ENCODE measurements at regions not wholly inside any gene's neighbourhood (a gene's known extent, or its start where the extent isn't known, plus 50 kb on each side); places are given as distances from the start of the nearest gene placed in this dataset.

GRCh38 chr11:80844110-80844819, 1403.4 kb upstream of the TENM4 start:
- DNase-seq (ENCODE audit: low read depth), result no peak

DNA sequence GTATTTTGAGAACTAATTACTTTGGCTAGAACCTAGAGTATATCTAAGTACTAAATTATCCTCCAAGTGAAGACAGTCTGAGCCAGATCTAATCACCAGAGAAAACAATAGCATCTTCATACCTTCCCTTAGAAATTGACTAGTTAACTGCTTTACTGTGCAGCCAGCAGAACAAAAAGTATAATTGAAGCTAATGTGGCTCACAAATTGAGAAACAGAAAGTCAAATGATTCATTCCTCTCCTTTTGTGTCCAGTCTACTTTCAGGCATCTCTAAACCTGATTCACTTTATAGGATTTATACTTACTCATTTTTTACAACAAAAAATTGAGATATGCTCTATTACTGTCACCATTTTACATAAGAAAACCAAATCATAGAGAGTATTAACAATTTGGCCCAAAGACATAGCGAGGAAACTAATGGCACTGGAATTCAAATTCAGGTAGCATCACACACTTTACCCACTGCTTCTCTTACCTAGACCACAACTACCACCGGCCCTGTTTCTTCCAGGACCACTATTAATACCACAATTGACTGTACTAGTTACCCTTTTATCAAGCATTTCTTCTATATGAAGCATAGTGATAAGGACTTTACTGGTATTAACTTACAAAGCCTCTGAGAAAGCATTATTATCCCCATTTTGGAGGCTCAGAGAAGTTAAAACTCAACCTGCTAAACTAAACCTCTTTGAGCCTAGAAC, 1402.6 kb upstream of the TENM4 start:
- DNase-seq (ENCODE audit: low read depth), result no peak

DNA sequence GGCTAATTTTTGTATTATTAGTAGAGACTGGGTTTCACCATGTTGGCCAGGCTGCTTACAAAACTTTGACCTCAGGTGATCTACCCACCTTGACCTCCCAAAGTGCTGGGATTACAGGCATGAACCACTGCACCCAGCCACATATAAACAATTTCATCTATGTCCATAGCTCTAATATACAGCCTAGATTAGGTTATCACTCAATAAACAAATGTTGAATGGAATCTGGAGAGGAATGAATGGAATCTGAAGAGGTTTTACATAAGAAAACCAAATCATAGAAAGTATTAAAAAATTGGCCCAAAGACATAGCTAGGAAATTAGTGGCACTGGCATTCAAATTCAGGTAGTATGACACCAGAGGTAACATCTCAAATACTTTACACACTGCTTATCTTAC, 1401.4 kb upstream of the TENM4 start:
- DNase-seq (ENCODE audit: low read depth), result peak; percentile 4

DNA sequence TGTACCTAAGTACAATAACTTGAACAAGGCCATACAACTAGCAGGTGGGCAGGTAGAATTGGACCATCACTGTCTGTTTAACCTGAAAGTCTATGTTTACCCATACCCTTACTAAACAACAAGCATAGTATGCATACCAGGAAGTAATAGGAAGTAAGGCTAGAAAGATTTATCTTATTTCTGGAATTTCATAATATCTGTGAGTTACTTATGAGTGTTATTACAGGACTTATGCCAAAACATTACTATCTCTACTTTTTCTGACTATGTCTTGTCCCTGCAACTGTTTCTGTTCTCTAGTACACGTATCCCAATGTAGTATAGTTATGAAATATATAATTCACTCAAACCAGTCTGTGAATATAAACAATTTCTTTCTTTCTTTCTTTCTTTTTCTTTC, 1400.8 kb upstream of the TENM4 start:
- peak; percentile 26 for DNase-seq (ENCODE audit: low read depth)

GRCh38 chr11:80838153-80838552, 1397.3 kb upstream of the TENM4 start:
- no peak for DNase-seq (ENCODE audit: low read depth)

- no peak for DNase-seq (ENCODE audit: low read depth)
These were observed 1396.2 kb upstream of the TENM4 start for GRCh38 chr11:80837051-80837450.

GRCh38 chr11:80831374-80831773, 1390.5 kb upstream of the TENM4 start:
- no peak for DNase-seq (ENCODE audit: low read depth)

GRCh38 chr11:80827781-80828180, 1387.0 kb upstream of the TENM4 start:
- DNase-seq (ENCODE audit: low read depth), result no peak

GRCh38 chr11:80826808-80827207, 1386.0 kb upstream of the TENM4 start:
- no peak for DNase-seq (ENCODE audit: low read depth)

DNA sequence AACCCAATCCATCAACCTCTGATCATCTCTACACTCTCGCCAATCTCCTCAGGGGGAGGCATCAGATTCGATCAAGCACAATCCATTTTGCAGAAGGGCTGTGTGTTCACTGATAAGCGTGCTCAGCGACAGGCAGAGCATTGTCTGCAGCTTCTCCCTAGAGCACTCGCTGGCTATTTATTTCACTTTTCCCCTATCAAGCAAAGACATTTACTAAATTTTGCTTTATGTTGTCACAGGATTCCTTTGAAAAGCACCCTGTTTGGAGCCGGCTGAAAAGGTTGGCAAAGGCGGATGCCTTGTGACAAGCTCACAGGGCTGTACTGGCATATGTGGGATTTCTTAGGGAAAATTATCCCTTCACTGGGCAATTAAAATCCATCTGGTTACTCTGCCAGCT, 1381.5 kb upstream of the TENM4 start:
- no peak for DNase-seq (ENCODE audit: low read depth)

- DNase-seq (ENCODE audit: low read depth), result no peak
These were observed 1378.4 kb upstream of the TENM4 start for GRCh38 chr11:80819271-80819670.

DNA sequence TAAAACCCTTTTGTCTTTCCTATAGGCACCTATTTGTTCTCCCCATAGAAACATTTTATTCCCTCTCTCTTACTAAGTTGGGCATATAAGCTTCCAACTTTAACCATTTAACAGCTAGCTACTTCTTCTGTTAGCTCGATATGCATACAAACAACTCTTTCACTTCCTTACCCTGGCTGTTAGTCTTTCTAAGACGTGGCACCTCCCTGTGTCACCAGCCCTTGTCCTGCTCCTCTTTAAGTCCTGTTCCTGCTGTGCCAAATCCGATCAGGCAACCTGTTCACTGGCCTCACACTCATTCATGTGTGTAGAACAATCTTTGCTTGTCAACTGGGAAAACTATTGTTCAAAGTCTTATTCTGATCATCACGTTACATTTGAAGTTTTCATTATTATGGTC, 1376.1 kb upstream of the TENM4 start:
- no peak for DNase-seq (ENCODE audit: low read depth)

DNA sequence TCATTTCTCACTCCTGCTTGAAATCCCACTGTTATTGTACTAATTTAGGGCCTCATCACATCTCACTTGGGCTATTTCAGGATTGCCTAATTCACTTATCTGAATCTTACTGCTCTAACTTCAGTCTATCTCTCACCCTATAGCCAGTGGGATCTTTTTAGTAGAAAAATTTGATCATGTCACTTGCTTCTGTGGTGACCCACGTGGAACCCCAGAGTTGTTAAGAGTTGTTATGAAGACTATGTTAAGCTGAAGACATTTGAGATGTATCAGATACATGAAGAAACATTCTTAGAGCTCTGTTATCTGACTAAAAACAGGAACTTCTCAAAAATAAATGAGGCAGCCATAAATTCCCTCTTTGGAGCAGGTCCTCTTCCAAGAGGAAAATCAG, 1375.6 kb upstream of the TENM4 start:
- DNase-seq (ENCODE audit: low read depth), result no peak

- DNase-seq (ENCODE audit: low read depth), result no peak
These were observed 1375.1 kb upstream of the TENM4 start for GRCh38 chr11:80815752-80816453.

GRCh38 chr11:80814813-80815212, 1374.0 kb upstream of the TENM4 start:
- no peak for DNase-seq (ENCODE audit: low read depth)

DNA sequence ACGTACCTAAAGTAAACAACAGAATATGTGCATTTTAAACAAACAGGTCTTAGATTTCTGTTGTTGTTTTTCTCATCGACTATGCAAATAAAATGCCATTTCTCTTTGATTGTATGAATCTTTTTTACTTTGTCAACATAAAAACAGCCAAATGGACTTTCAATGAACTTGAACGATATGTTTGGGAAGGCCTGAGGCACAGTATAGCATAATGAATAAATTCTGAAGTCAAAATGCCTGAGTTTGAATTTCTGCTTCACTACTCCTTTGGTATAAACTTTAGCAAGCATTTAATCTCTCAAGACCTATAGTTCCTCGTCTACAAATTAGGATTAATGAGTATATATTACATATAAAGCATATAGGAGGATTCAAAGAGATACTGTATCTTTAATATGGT, 1369.9 kb upstream of the TENM4 start:
- DNase-seq (ENCODE audit: low read depth), result no peak

DNA sequence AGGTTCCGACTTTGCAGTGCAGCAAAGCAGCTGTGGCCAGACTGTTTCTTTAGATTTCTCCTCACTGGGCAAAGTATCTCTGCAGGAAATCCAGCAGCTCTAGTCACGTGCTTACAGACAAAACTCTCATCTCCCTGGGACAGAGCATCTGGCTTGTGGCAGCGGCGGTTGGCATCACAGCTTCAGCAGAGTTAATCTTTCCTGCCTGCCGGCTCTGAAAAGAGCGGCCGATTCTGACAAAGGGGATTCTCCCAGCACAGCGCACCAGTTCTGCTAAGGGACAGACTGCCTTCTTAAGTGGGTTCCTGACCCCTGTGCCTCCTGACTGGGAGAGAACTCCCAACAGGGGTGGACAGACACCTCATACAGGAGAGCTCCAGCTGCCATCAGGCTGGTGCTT, 1357.3 kb upstream of the TENM4 start:
- no peak for DNase-seq (ENCODE audit: low read depth)

- DNase-seq (ENCODE audit: low read depth), result no peak
These were observed 1342.7 kb upstream of the TENM4 start for GRCh38 chr11:80783561-80783960.

GRCh38 chr11:80782135-80782885, 1341.5 kb upstream of the TENM4 start:
- DNase-seq (ENCODE audit: low read depth), result no peak

DNA sequence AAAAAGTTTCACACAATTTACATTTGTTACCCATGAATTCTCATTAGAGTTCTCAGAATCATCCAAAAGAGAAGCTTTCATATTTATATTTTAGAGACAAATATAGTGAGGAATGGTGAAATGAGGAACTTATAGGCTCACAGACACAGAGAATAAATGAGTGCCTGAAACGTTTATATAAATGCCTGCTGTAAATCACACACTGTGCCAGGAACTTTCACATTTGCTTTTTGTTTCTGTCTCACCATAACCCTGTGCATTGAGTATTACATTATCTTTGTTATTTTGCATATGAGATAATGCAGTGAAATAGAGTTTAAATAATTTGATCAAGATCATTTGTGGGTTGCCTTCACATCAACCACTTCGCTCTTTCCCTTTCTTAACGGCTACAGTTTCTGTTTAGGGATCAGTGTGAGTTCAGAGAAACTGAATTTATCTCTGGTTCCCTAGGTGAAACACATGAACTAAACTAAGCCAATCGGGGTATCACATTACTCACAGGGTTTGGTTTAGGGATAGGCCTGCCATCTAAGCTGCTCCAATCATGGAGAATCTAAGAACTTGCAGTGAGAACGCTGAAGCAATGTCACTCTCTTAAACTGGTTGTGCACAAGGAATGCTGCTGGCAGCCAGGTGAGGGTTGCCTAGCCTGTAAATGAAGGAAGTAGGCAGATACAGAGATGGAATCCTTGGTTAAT, 1339.2 kb upstream of the TENM4 start:
- DNase-seq (ENCODE audit: low read depth), result no peak

GRCh38 chr11:80778941-80779340, 1338.1 kb upstream of the TENM4 start:
- DNase-seq (ENCODE audit: low read depth), result no peak

GRCh38 chr11:80778432-80778831, 1337.6 kb upstream of the TENM4 start:
- DNase-seq (ENCODE audit: low read depth), result no peak

Data from iris pigment epithelial cell (primary cell).